ENCODE measurements at regions not wholly inside any gene's neighbourhood (a gene's known extent, or its start where the extent isn't known, plus 50 kb on each side); places are given as distances from the start of the nearest gene placed in this dataset.
"Not testable (repeated sequence)": the region's sequence is repeated elsewhere in the genome, so short reads cannot be mapped to it uniquely, and the experiment has no call there.

DNA sequence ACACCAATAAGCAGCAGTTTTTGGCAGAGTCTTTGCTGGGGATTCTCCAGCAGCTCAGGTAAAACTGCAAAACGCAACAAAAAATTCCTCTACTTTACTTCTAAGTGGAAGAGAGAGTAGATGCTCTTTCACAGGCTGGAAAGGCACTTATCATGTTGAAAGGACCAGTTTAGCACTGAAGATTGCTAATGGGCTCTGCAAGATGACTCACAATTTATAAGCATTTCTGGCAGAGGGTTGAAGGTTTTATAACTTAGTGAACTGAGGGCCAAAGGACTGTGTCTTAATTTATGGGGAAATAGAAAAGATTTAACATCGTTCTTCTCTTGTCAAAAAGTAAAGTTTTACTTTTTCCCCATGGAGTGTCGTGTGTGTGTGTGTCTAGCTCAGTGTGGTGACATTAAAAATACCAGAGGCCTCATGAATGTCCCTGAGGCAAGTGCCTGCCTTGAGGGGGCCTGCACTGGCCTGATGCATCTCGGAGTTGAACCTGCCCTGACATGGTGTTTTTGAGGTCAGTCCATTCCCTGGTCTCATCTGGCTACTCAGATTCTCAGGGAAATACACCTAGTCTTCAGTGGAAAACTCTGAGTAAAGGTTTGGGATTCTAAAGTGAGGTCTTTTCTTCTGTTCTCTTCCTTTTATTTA, 1092.0 kb downstream of the NAALADL2 start:
- no peak for DNase-seq (ENCODE audit: low read depth)

GRCh38 chr3:175948041-175948440, 1088.9 kb downstream of the NAALADL2 start:
- no peak for DNase-seq (ENCODE audit: low read depth)

DNA sequence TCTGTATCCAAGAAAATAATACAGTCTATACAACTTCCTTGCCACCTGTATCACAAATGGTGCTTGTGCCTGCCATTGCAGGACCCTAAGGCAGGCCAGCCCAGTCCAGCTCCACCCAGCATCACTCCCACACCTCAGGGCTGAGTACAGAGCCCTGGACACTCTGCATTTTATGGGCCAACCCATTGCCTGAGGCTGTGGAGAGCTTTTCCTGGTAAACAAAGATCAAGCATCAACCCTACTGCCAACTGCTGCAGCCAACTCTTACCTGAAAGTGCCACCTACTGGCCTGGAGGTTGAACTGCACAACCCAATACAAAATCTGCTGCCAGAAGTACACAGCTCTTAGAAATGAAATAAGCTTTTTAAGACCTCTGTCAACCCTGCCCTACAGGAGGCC, 1082.2 kb downstream of the NAALADL2 start:
- no peak for DNase-seq (ENCODE audit: low read depth)

DNA sequence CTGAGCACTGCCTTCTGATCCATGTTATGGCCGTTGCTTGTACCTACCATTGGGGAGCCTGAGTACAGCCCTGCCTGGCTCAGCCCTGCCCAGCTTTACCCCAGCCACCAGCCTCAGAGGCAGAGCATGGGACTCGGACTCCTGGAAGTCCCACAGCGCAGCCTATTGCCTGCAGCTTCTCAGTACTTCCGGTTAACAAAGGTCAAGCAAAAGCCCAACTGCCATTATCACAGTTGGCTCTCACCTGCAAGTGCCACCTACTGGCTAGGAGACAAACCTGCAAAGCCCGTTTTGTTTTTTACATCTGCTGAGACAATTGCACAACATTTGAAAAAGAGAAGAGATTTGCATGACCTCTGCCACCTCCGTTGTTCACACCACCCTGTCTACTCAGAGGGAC, 1081.7 kb downstream of the NAALADL2 start:
- DNase-seq (ENCODE audit: low read depth): no peak

DNA sequence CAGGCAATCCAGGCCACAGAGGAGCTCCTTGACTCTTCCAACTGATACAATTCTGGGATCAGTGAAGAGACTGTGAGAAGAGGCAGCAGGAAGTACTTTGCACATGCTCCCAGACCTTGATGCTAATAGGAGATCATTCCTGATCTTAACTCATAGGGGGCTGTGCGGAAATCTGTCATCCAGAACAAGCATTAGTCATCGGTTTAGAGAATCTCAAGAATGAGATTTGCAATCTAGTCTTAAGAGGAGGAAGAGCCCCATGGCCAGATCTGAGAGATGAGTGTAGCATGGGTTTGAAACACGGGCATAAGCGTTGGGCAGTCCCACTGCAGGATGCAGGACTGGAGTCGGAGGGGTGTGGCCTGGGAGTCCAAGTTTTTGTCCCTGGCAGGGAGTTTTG, 1081.1 kb downstream of the NAALADL2 start:
- no peak for DNase-seq (ENCODE audit: low read depth)

DNA sequence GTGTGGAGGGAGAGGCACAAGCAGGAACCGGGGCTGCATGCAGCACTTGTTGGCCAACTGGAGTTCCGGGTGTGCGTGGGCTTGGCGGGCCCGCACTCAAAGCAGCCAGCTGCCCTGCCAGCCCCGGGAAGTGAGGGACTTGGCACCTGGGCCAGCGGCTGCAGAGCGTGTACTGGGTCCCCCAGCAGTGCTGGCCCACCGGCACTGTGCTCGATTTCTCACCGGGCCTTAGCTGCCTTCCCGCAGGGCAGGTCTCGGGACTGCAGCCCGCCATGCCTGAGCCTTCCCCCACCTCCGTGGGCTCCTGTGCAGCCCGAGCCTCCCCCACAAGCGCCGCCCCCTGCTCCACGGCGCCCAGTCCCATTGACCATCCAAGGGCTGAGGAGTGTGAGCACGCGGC, 1078.2 kb downstream of the NAALADL2 start:
- not testable (repeated sequence) for DNase-seq (ENCODE audit: low read depth)

DNA sequence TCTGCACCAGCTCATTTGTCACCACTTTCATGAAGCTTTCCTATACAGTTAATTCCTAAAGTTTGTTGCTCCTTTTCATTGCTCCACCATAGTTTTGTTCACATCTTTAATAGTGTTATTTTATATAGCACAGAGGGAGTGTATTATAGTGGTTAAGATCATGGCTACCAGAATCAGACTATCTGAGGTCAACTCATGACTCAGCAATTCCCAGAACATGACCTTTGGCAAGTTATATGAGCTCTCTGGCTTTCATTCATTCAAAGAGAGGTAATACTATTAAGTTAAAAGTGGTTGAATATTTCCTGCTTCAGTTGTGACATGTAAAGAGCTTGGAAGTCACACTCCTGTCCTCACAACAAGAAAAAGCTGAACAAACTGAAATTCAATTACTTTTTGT, 1073.5 kb downstream of the NAALADL2 start:
- DNase-seq (ENCODE audit: low read depth): no peak

DNA sequence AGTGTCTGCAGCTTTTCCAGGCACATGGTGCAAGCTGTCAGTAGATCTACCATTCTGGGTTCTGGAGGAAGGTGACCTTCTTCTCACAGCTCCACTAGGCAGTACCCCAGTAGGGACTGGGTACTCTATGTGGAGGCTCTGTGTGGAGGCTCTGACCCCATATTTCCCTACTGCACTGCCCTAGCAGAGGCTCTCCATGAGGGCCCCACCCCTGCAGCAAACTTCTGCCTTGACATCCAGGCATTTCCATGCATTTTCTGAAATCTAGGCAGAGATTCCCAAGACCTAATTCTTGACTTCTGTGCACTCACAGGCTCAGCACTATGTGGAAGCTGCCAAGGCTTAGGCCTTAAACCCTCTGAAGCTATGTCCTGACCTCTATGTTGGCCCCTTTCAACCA, 1060.0 kb downstream of the NAALADL2 start:
- no peak for DNase-seq (ENCODE audit: low read depth)

DNA sequence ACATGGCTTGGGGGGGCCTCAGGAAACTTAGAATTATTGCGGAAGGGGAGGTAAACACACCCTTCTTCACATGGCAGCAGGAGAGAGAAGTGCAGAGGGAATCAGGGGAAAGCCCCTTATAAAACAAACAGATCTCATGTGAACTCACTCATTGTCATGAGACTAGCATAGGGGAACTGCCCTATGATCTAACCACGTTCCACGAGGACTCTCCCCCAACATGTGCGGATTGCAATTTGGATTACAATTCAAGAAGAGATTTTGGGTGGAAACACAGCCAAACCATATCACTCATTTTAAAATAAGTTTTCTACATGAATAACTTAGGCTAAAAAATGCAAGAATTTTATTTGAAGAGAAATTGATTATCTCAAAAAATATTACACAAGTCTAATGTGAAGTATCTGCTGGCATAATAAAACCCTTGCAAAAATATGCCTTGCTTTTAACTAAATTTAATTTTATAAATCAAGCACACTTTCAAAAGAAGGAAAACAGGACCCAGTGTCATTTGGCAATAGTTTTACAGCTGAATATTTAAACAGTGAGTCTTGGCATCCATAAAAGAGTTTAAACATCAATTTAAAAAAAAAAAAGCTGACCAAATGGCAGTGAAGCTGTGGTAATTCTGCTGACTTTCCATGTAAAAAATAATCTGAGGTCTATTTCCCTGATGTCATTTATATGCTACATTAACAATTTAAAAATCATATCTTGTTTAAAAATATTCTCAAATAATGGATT, 1057.2 kb downstream of the NAALADL2 start:
- DNase-seq (ENCODE audit: low read depth): no peak

DNA sequence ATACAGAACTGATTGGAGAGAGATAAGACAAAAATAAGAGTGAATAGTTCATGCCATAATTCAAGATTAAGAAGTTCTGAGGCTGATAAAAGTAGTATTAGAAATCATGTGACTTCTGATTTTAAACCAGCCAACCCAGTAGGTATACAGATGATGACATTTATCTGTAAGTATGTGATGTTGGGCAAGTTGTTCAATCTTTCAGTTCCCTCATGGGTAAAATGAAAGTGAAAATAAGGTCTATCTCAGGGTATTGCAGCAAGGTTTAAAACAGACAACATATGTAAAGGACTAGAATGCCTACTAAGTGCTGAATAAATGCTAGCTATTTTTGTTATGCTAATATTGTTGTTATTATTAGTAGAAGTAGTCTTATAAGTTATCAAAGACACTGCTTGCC, 1055.7 kb downstream of the NAALADL2 start:
- DNase-seq (ENCODE audit: low read depth): no peak

DNA sequence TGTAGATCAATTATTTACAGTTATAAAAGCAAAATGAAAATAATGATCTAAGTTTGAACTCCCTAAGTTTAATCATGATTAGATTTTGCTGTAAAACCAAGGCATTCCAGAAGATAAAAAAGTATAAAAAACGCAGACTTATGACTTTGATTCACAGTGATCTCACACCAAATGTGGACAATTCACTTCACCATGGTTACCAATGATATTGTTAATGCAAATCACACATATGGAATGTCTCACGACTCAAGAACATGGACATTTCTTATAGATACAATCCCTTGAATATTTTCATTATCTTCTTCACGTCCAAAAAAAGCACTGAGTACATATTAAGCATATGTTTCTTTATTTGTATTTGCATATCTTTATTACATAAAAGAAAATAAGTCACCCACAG, 1054.2 kb downstream of the NAALADL2 start:
- DNase-seq (ENCODE audit: low read depth): no peak

- no peak for DNase-seq (ENCODE audit: low read depth)
Measured at GRCh38 chr3:175911937-175912336, 1052.8 kb downstream of the NAALADL2 start.

GRCh38 chr3:175902226-175902625, 1043.1 kb downstream of the NAALADL2 start:
- no peak for DNase-seq (ENCODE audit: low read depth)

GRCh38 chr3:175898194-175898593, 1039.1 kb downstream of the NAALADL2 start:
- DNase-seq (ENCODE audit: low read depth): no peak

DNA sequence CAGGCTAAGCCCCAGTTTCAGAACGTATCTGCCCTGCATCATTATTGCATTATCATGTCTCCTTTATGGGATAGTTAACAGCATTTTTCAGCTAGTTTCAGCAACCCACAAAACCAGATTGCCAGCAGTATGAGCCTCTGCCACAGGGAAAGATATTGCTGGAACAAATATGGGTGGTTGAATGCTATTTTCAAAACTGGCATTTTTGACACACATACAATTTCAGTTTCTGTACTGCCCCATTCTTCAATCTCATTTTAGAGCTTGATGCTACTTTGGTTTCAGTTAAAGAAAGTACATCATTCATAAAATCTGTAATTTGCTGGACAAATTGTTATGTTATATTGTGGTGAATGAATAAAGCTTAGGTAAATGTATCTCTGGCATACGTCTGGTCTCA, 1037.5 kb downstream of the NAALADL2 start:
- DNase-seq (ENCODE audit: low read depth): no peak

DNA sequence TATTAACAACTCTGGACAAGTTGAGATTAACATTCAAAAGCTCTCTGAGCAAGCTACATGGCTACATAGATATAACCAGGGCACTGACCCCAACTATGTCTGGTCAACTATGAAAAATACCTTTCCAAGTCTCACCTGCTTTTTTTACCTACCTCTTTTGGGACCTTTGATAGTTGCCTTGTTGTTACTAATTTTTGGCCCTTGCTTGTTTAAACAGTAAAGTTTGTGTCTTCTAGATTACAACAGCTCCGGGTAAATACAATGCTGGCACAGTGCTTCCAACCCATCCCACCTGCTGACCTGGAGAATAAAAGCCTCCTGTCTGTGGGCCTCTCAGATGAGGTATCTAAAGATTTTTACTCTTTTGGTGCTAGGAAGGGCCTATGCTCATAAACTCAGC, 1036.6 kb downstream of the NAALADL2 start:
- no peak for DNase-seq (ENCODE audit: low read depth)

GRCh38 chr3:175893566-175893965, 1034.4 kb downstream of the NAALADL2 start:
- DNase-seq (ENCODE audit: low read depth): no peak

GRCh38 chr3:175890066-175890465, 1030.9 kb downstream of the NAALADL2 start:
- DNase-seq (ENCODE audit: low read depth): no peak

- DNase-seq (ENCODE audit: low read depth): no peak
Measured at GRCh38 chr3:175885231-175885766, 1026.2 kb downstream of the NAALADL2 start.

GRCh38 chr3:175879417-175879816, 1020.3 kb downstream of the NAALADL2 start:
- no peak for DNase-seq (ENCODE audit: low read depth)

GRCh38 chr3:175869404-175869803, 1010.3 kb downstream of the NAALADL2 start:
- no peak for DNase-seq (ENCODE audit: low read depth)

DNA sequence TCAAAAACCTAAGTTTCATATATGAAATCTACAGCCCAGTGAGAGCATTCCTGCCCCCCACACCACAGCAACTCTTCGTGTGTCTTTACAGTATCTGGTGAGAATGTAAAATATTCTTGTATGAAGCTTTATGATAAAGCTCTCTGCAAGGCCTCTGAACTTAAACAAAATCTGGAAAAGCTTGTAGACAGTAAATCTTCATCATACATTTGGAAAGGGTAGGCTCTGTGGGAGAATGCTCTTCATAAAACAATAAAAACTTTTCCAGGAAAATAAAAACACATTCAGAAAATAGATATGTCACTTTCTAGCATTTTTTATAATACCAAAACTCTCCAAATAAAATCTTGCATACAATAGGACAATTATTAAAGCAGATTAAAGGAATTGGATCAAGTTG, 1009.5 kb downstream of the NAALADL2 start:
- DNase-seq (ENCODE audit: low read depth): no peak

GRCh38 chr3:175865724-175866123, 1006.6 kb downstream of the NAALADL2 start:
- no peak for DNase-seq (ENCODE audit: low read depth)

GRCh38 chr3:175861916-175862315, 1002.8 kb downstream of the NAALADL2 start:
- no peak for DNase-seq (ENCODE audit: low read depth)
